ENCODE measurements at regions not wholly inside any gene's neighbourhood (a gene's known extent, or its start where the extent isn't known, plus 50 kb on each side); places are given as distances from the start of the nearest gene placed in this dataset.

DNA sequence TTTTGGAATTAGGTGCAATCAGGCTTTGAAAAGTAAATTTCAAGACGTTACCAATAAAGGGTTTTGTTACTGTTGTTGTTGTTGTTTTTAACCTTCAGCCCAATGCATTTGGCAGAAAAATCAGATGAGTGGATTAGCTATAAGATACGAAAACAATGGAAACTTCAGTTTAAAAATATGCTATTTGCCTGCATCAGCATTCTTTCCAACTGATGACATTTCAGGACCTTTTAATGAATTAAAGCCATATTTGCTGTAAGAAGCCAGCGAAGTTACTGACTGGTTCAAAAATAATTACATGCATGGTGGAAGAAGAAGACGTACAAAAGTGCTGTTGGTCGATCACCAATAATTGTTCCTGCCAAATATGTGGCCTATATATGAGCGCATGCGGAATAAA lies 639.3 kb upstream of the SOX11 start:
- TF ChIP-seq, protein P1, sequence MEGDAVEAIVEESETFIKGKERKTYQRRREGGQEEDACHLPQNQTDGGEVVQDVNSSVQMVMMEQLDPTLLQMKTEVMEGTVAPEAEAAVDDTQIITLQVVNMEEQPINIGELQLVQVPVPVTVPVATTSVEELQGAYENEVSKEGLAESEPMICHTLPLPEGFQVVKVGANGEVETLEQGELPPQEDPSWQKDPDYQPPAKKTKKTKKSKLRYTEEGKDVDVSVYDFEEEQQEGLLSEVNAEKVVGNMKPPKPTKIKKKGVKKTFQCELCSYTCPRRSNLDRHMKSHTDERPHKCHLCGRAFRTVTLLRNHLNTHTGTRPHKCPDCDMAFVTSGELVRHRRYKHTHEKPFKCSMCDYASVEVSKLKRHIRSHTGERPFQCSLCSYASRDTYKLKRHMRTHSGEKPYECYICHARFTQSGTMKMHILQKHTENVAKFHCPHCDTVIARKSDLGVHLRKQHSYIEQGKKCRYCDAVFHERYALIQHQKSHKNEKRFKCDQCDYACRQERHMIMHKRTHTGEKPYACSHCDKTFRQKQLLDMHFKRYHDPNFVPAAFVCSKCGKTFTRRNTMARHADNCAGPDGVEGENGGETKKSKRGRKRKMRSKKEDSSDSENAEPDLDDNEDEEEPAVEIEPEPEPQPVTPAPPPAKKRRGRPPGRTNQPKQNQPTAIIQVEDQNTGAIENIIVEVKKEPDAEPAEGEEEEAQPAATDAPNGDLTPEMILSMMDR (IDR thresholded peaks at IDR 0.05; ENCODE audit: extremely low read depth, missing control alignments), result no peak
- DNase-seq (ENCODE audit: low spot score), result no peak

DNA sequence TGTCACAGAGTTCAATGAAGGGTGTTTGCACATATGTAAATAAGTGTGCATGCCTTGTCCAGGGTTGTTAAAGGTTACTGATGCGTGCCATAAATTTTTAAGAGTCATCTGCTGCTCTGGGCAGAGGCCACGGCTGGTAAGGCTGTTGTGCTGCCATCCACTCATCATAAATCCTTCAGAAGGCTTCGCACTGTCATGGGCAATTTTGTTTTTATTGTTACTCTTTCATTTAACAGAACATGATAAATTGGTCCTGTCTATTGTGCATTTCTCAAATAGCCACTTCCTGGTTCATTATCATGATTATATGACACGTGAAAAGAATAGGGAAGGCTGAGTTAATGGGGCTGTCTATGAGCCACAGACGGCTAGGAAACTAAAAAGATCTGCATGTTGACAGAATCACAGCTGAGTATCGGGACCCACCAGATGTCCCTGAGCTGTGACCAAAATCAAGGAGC lies 634.3 kb upstream of the SOX11 start:
- TF ChIP-seq, protein P1 (IDR thresholded peaks at IDR 0.05; ENCODE audit: extremely low read depth, missing control alignments), result no peak
- DNase-seq (ENCODE audit: low spot score), result no peak

DNA sequence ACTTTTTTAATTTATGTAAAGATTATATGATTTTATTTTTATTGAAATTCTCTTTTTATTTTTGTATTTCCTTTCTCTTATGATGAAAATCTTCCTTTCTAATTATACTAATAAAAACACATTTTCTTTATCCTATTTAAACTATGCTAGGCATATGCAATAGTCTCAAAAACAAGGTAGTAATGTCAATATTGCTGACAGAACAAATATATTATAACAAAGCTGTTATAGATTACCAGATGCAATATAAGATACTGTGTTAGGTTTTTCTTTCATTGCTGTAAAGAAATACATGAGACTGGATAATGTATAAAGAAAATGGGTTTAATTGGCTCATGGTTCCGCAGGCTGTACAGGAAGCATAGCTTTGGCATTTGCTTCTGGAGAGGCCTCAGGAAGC lies 631.2 kb upstream of the SOX11 start:
- DNase-seq (ENCODE audit: low spot score), result no peak
- TF ChIP-seq, protein P1 (IDR thresholded peaks at IDR 0.05; ENCODE audit: extremely low read depth, missing control alignments), result no peak

DNA sequence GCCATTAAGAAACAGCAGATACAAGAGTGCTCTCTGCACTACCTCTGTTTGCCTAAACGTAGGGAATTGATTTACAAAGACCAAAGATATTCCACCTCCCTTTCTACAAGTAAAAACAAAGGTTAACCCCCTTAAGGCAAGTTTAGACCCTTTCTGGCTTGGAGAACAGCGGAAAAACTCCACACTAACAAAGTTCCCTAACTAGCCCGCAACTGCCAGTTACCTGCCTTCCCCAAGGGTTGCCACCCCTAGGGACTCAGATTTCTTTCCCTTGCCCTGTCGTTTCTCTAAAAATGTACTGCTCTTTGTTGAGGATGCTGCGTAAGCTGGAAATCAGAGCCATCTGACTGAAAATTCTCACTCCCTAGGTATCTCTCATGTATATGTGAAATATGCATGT lies 627.5 kb upstream of the SOX11 start:
- TF ChIP-seq, protein P1 (IDR thresholded peaks at IDR 0.05; ENCODE audit: extremely low read depth, missing control alignments), result no peak

DNA sequence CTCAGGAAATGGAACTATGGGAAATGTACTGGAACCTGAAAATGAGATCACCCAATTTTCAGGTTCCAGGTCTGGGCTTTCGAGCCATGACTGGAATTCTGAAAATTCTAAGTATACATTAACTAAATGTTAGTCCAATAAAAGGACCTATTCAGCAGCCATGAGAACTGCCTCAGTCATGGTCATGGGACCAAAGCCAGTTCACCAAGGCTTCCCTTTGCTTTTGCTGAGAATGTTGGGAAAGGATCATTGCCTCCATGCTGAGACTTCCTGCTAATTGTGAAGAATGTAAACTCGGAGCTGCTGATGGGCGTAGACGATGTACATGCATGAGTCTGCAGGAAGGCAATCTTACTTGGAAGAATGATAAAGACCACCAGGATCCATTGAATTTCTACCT lies 624.4 kb upstream of the SOX11 start:
- TF ChIP-seq, protein P1 (IDR thresholded peaks at IDR 0.05; ENCODE audit: extremely low read depth, missing control alignments), result no peak
- no peak for DNase-seq (ENCODE audit: low spot score)

More for the DNA sequence above, 627.5 kb upstream of the SOX11 start:
- DNase-seq (ENCODE audit: low spot score), result no peak

DNA sequence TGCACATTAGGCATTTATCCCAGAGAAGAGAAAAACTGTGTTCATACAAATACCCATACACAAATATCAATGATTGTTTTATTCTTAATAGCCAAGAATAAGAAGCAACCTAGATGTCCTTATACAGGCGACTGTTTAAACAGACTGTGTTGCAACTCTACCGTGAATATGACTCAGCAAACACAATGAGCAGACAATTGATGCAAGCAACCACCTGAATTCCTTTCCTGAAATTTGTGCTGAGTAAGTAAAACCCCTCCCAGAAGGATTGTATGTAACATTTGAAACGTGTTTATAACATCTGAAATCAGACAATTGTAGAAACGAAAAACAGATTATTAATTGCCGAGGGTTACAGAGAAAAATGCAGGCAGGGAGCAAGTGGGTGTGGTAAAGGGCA lies 621.9 kb upstream of the SOX11 start:
- TF ChIP-seq, protein P1 (IDR thresholded peaks at IDR 0.05; ENCODE audit: extremely low read depth, missing control alignments), result no peak
- no peak for DNase-seq (ENCODE audit: low spot score)

DNA sequence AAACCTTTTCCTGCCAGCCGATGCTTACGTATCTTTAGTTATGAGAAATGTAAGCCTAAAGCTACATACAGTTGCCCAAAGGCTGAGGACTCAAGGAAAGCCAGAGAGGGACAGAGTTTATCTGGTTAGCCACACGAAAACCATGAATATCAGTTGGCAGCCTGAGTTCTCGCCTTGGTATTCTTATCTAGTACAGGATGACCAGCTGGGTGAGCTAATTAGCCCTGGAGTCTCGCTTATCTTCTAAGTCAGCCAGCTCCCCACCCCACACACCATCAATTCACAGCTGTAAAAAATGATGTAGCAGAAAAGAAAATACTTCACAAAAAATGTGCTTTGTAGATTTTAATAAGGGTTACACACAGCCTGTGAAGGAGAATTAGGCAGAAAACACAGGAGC lies 617.5 kb upstream of the SOX11 start:
- no peak for DNase-seq (ENCODE audit: low spot score)
- TF ChIP-seq, protein P1 (IDR thresholded peaks at IDR 0.05; ENCODE audit: extremely low read depth, missing control alignments), result no peak

Measured in GM20000 (cell line).